ENCODE measurements at regions not wholly inside any gene's neighbourhood (a gene's known extent, or its start where the extent isn't known, plus 50 kb on each side); places are given as distances from the start of the nearest gene placed in this dataset.

DNA sequence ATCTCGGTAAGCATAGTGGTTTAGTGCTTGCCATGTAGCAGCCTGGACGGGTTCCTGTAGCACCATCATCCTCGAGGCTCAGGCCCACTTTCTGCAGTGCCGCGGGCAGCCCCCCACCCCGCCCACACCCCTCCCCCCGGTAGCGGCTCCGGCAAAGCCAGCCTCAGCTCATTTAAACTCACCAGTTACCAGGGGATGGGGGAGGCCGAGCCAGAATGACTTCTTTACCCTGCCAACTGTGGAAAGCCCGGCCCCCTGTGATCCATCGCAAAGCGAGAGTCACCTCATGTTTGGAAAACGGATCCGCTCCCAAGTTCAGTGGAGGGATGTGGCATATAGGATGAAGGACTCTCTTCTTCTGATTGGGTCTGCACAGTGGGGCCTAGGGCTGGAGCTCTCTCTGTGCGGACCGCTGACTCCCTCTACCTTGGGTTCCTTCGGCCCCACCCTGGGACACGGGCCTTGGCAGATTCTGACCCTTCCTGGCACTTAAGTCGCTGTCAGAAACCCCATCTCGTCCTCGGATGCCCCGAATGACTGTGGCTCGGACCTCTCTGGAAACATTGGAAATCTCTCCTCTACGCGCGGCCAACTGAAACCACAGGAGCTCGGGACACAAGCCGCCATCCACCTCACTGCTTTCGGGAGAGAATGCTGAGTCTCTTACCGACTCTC is 337.8 kb upstream of the DEFB115 start:
- TF ChIP-seq RBBP5 (IDR thresholded peaks at IDR 0.05; ENCODE audit: borderline replicate concordance, low read depth, low read length), result no peak
- TF ChIP-seq, protein P1, sequence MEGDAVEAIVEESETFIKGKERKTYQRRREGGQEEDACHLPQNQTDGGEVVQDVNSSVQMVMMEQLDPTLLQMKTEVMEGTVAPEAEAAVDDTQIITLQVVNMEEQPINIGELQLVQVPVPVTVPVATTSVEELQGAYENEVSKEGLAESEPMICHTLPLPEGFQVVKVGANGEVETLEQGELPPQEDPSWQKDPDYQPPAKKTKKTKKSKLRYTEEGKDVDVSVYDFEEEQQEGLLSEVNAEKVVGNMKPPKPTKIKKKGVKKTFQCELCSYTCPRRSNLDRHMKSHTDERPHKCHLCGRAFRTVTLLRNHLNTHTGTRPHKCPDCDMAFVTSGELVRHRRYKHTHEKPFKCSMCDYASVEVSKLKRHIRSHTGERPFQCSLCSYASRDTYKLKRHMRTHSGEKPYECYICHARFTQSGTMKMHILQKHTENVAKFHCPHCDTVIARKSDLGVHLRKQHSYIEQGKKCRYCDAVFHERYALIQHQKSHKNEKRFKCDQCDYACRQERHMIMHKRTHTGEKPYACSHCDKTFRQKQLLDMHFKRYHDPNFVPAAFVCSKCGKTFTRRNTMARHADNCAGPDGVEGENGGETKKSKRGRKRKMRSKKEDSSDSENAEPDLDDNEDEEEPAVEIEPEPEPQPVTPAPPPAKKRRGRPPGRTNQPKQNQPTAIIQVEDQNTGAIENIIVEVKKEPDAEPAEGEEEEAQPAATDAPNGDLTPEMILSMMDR (IDR thresholded peaks at IDR 0.05; ENCODE audit: control extremely low read depth in 1 of 3, insufficient read depth in 1 of 3, low read depth in 1 of 3, low read length in 3 of 3), result no peak

Data from H1 (cell line).